Heart right ventricle (tissue), 16 donors: ENCODE measurements at regions not wholly inside any gene's neighbourhood (a gene's known extent, or its start where the extent isn't known, plus 50 kb on each side); places are given as distances from the start of the nearest gene placed in this dataset.

Source experiments
- ATAC-seq, 8 donors: fragments of 200-7000 bp; cut with Tn5 transposase; one replicate each; pipeline ENCODE4 v1.9.1; 2020; ENCODE audit warnings: mild to moderate bottlenecking in 8 of 8, moderate library complexity in 8 of 8, moderate number of reproducible peaks in 1 of 8
- DNase-seq, 2 donors: peaks; one replicate each; pipeline ENCODE4 v3.0.0-alpha.2; 2020
- H3K27ac ChIP-seq, 10 donors: fragments of 200-600 bp; sonication (generic) in 2 of 10; one replicate each; pipeline versions ENCODE4 v1.5.0 to v1.8.0; 2020 to 2022; ENCODE audit warnings: mild to moderate bottlenecking in 3 of 10
- H3K27me3 ChIP-seq, 7 donors: fragments of 200-600 bp; one replicate each; pipeline ENCODE4 v1.8.0; 2021 to 2022; ENCODE audit warnings: mild to moderate bottlenecking in 2 of 7
- H3K36me3 ChIP-seq, 9 donors: fragments of 200-600 bp; sonication (generic) in 1 of 9; one replicate each; pipeline versions ENCODE4 v1.5.0 to v1.8.0; 2020 to 2022; ENCODE audit warnings: mild to moderate bottlenecking in 2 of 9
- H3K4me1 ChIP-seq, 9 donors: fragments of 200-600 bp; sonication (generic) in 1 of 9; one replicate each; pipeline versions ENCODE4 v1.5.0 to v1.8.0; 2020 to 2022; ENCODE audit warnings: mild to moderate bottlenecking in 4 of 9
- H3K4me3 ChIP-seq, 10 donors: fragments of 200-600 bp; sonication (generic) in 2 of 10; one replicate each; pipeline versions ENCODE4 v1.5.0 to v1.8.0; 2020 to 2022; ENCODE audit warnings: mild to moderate bottlenecking in 7 of 10, moderate library complexity in 2 of 10
- H3K9me3 ChIP-seq, 11 donors: fragments of 200-600 bp in 10 of 11; sonication (generic) in 2 of 11; one replicate each; pipeline versions ENCODE4 v1.5.0 to v1.8.0; 2013 to 2022; ENCODE audit warnings: mild to moderate bottlenecking in 2 of 11, control low read depth in 1 of 11, moderate library complexity in 1 of 11
- WGBS, 2 donors: extraction: QIAGEN DNeasy Blood & Tissue Kit; methylation state at CpG; one replicate each; pipeline ENCODE4 v1.1.7; 2013; ENCODE audit warnings: inconsistent platforms in 1 of 2; 5-methylcytosine and 5-hydroxymethylcytosine counted together
- intact Hi-C, 10 donors: fragments of 100-400 bp; cut with DNase I; formaldehyde crosslinking; loops; one replicate each; pipeline versions ENCODE4 v1.11.1 to v1.14.2; 2022
- TF ChIP-seq, protein P1 (sequence below), 9 donors: fragments of 200-600 bp; sonication (generic) in 2 of 9; IDR thresholded peaks; one replicate each; pipeline versions ENCODE4 v1.5.0 to v1.8.0; 2021 to 2022; ENCODE audit warnings: antibody characterized with exemption in 9 of 9, mild to moderate bottlenecking in 5 of 9, moderate library complexity in 1 of 9
- donor health status: Arrhythmogenic right ventricular cardiomyopathy.
- donor health status: ischemic (EF 13 %, LVEDD 7.1; RV severe dilation, severe dysfunction).
- donor health status: healthy with polysubstance abuse.
- donor health status: DM: no; HTN: yes; CAD: no.
- donor health status: DM: no; HTN: no; CAD: no.
- donor health status: ischemic (EF 25% LVEDD 6.9; RV normal size, moderate dysfunction).
- donor health status: ischemic (EF 25% LVEDD 5.7; RV mildly dilated, moderate dysfunction).
- donor health status: healthy.
- donor health status: DM: yes; HTN: yes; CAD: no.
- donor health status: Ischemic cardiomyopathy.
- donor health status: ischemic (EF 35%, LVEDD 5.7; RV mildly dilated, moderate dysfunction).
- donor health status: nonischemic (EF 11% LVEDD 7.7; RV severe dilation, severe dysfunction).
- donor health status: DM: yes; HTN: yes; CAD: no.
- donor health status: PGD.
- donor health status: ischemic (EF 29% LVEDD 5.4; RV normal size, mild dysfunction).
- donor health status: nonischemic (EF 23%, LVEDD 6.1; RV moderate dilation, normal function).

DNA sequence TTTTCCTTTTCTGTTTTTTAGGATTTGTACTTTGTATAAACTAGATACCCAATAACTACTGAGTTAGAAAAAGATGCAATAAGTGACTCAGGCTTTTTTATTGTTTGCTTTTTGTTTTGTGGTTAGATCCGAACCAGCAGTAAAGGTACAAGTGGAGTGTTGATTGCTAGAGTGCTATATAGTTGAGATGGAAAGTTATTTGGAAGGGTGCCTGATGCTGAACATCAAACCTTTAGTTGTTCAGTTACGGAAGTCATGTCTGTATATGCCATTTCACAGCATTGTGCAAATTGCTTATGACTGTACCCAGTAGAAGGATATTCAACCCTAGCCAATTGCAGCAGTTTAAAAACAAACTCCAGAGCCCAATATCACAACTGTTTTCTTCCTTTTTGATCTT lies 285.1 kb downstream of the MAT2B start:
- intact Hi-C loops, result no loop called here
- DNase-seq (no peak), ATAC-seq (no peak)
- Histone ChIP-seq H3K9me3 (peaks cover 0 to 16% (median 0%) of the 10 kb centered on the region in 11 donors), H3K4me1 (no peaks in the 10 kb centered on the region), H3K27ac (no peak overlapping the region), H3K36me3 (no peaks in the 10 kb centered on the region), H3K4me3 (no peak overlapping the region), H3K27me3 (no peaks in the 10 kb centered on the region)
- WGBS, 2 donors, result 55 to 64% methylated on average over 2 of the region's 2 CpGs
- TF ChIP-seq, protein P1, sequence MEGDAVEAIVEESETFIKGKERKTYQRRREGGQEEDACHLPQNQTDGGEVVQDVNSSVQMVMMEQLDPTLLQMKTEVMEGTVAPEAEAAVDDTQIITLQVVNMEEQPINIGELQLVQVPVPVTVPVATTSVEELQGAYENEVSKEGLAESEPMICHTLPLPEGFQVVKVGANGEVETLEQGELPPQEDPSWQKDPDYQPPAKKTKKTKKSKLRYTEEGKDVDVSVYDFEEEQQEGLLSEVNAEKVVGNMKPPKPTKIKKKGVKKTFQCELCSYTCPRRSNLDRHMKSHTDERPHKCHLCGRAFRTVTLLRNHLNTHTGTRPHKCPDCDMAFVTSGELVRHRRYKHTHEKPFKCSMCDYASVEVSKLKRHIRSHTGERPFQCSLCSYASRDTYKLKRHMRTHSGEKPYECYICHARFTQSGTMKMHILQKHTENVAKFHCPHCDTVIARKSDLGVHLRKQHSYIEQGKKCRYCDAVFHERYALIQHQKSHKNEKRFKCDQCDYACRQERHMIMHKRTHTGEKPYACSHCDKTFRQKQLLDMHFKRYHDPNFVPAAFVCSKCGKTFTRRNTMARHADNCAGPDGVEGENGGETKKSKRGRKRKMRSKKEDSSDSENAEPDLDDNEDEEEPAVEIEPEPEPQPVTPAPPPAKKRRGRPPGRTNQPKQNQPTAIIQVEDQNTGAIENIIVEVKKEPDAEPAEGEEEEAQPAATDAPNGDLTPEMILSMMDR (IDR thresholded peaks at IDR 0.05), result no peak

DNA sequence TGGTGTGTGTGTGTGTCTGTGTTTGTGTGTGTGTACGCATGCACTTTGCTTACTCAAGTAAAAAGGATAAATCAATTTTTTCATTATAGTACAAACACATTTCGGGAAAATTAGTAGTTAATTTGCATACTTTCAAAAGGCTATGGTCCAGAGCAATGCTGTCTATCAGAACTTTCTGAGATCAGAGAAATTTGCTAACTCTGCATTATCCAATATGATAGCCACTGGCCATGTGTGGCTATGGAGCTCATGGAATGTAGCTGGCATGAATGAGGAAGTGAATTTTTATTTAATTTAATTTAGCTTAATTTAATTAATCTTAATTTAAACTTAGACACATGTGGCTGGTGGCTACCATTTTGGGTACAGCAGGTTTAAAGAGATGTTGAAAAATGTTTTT lies 289.6 kb downstream of the MAT2B start:
- Histone ChIP-seq H3K4me1 (no peaks in the 10 kb centered on the region), H3K36me3 (no peaks in the 10 kb centered on the region), H3K4me3 (no peak overlapping the region), H3K27ac (no peak overlapping the region), H3K9me3 (peaks cover 0 to 3% (median 0%) of the 10 kb centered on the region in 11 donors), H3K27me3 (no peaks in the 10 kb centered on the region)
- intact Hi-C loops, result no loop called here
- WGBS, 2 donors, result 87 to 90% methylated on average over 2 of the region's 2 CpGs
- TF ChIP-seq, protein P1 (IDR thresholded peaks at IDR 0.05), result no peak
- ATAC-seq (no peak), DNase-seq (no peak)

DNA sequence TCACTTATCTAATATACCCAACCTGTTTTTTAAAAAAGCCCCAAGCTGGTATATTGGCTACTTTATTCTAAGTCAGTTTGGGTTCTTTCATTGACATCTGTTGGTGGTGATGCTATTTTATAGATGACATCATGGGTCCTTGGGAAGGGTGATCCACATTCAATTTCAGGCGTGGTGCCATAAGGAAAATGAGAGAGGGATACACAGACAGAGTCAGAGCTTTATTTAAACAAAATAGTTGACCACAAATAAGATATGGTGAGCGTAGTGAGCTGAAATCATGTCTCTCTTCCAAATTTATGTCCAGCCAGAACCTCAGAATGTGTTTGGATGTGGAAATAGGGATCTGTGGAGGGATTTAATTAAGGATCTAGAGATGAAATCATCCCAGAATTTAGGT lies 302.4 kb downstream of the MAT2B start:
- intact Hi-C loops, result no loop called here
- H3K27me3 ChIP-seq, result no peaks in the 10 kb centered on the region
- no peak overlapping the region for H3K27ac ChIP-seq
- no peaks in the 10 kb centered on the region for H3K4me1 ChIP-seq
- 59 to 65% methylated on average over 2 of the region's 2 CpGs for WGBS, 2 donors
- ATAC-seq (no peak), DNase-seq (no peak)
- H3K36me3 ChIP-seq, result no peaks in the 10 kb centered on the region
- H3K9me3 ChIP-seq, result peaks cover 0 to 2% (median 0%) of the 10 kb centered on the region in 11 donors
- H3K4me3 ChIP-seq, result no peak overlapping the region
- TF ChIP-seq, protein P1 (IDR thresholded peaks at IDR 0.05), result no peak

DNA sequence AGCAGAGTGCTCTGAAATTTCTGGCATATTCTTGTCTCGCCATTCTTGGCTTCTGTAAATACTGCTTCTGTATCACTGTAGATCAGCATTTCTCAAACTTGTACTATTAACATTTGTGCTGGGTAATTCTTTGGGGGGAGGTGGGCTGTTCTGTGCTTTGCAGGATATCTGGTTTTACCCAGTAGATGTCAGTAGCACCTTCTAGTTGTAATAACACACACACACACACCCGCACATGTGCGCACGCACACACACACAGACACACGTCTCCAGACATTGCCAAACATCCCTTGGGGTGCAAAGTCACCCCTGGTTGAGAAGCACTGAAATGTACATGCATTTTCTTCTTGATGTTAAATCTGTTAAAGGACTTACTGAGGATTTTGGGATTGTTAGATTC lies 304.1 kb downstream of the MAT2B start:
- Histone ChIP-seq H3K27me3 (no peaks in the 10 kb centered on the region), H3K27ac (no peak overlapping the region), H3K9me3 (peaks cover 0 to 2% (median 0%) of the 10 kb centered on the region in 11 donors), H3K36me3 (no peaks in the 10 kb centered on the region), H3K4me3 (no peak overlapping the region), H3K4me1 (no peaks in the 10 kb centered on the region)
- no peak for DNase-seq
- intact Hi-C loops, result no loop called here
- TF ChIP-seq, protein P1 (IDR thresholded peaks at IDR 0.05), result no peak
- 52 to 58% methylated on average over 5 of the region's 5 CpGs for WGBS, 2 donors
- ATAC-seq, result no peak
